DND-41 (cell line): ENCODE measurements at regions not wholly inside any gene's neighbourhood (a gene's known extent, or its start where the extent isn't known, plus 50 kb on each side); places are given as distances from the start of the nearest gene placed in this dataset.

ENCODE experiments used
- EZH2 ChIP-seq: IDR thresholded peaks from 3 replicates; pipeline ENCODE4 v1.6.1; 2012; ENCODE audit warnings: borderline replicate concordance, low read depth, mild to moderate bottlenecking, moderate library complexity, low read length, inconsistent platforms; ENCODE audit not compliant: severe bottlenecking
- TF ChIP-seq, protein P1 (sequence below): IDR thresholded peaks from 2 replicates; pipeline ENCODE4 v1.5.1; 2012; ENCODE audit warnings: borderline replicate concordance, low read length, moderate library complexity, mild to moderate bottlenecking; ENCODE audit not compliant: poor library complexity, severe bottlenecking; ENCODE audit errors: extremely low read depth

DNA sequence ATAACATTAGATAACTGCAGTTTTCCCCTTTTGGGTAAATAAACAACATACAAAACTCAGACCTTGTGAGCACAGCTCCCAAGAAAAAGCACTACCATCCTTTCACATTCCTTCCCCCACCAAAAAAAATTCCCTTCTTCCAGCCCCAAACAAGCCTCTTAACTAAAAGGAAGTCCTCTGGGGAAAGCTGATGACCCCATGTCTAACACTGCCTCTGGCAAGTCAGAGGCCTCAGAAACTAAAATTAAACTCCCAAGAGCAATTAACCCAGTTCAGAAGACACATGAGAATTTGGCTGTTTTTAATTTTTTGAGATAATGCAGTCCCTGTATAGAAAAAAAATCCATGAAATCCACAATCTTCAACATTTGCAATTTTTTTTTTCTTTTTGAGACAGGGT is 127.7 kb downstream of the SPTSSA start:
- TF ChIP-seq, protein P1, sequence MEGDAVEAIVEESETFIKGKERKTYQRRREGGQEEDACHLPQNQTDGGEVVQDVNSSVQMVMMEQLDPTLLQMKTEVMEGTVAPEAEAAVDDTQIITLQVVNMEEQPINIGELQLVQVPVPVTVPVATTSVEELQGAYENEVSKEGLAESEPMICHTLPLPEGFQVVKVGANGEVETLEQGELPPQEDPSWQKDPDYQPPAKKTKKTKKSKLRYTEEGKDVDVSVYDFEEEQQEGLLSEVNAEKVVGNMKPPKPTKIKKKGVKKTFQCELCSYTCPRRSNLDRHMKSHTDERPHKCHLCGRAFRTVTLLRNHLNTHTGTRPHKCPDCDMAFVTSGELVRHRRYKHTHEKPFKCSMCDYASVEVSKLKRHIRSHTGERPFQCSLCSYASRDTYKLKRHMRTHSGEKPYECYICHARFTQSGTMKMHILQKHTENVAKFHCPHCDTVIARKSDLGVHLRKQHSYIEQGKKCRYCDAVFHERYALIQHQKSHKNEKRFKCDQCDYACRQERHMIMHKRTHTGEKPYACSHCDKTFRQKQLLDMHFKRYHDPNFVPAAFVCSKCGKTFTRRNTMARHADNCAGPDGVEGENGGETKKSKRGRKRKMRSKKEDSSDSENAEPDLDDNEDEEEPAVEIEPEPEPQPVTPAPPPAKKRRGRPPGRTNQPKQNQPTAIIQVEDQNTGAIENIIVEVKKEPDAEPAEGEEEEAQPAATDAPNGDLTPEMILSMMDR: no peak
- no peak for TF ChIP-seq EZH2
